ENCODE measurements at regions not wholly inside any gene's neighbourhood (a gene's known extent, or its start where the extent isn't known, plus 50 kb on each side); places are given as distances from the start of the nearest gene placed in this dataset.

- no peak for TF ChIP-seq EZH2phosphoT487 (IDR thresholded peaks at IDR 0.05; ENCODE audit: unreplicated experiment)
- TF ChIP-seq ETS1 (IDR thresholded peaks at IDR 0.05) = no peak
- TF ChIP-seq JUNB (IDR thresholded peaks at IDR 0.05; ENCODE audit: unreplicated experiment) = no peak
- TF ChIP-seq REST (IDR thresholded peaks at IDR 0.05; ENCODE audit: unreplicated experiment) = no peak
These were observed 111.0 kb upstream of the SLC25A48 start (continued) for GRCh38 chr5:135723491-135723890.

GRCh38 chr5:135721548-135722090 lies 112.8 kb upstream of the SLC25A48 start:
- H3K9me3 Mint-ChIP-seq = no peaks in the 10 kb centered on the region
- Histone ChIP-seq H3K9me2 (ENCODE audit: insufficient read depth) (no peaks in the 10 kb centered on the region), H3K27me3 (ENCODE audit: insufficient read depth) (no peaks in the 10 kb centered on the region), H3K4me3 (no peak overlapping the region), H3K27ac (ENCODE audit: low read depth) (no peak overlapping the region), H3K4me1 (ENCODE audit: insufficient read depth) (peaks cover 5% of the 10 kb centered on the region), H2AFZ (no peak overlapping the region; the same call in 1 of the 2 replicates), H3F3A (replicated peaks; ENCODE audit: low read depth) (no peaks in the 10 kb centered on the region), H3K4me2 (no peak overlapping the region), H3K36me3 (ENCODE audit: insufficient read depth) (no peaks in the 10 kb centered on the region), H3K79me2 (replicated peaks; ENCODE audit: insufficient read depth) (no peaks in the 10 kb centered on the region), H4K20me1 (replicated peaks; ENCODE audit: insufficient read depth) (no peaks in the 10 kb centered on the region)
- H3K36me3 Mint-ChIP-seq (ENCODE audit: low read depth) = no peaks in the 10 kb centered on the region
- H3K4me3 Mint-ChIP-seq = no peak overlapping the region
- DNase-seq (ENCODE audit: low spot score) = no peak
- ATAC-seq = peak; percentile 23; the same call in 1 of the 3 replicates
- peaks cover 10% of the 10 kb centered on the region for H3K27me3 Mint-ChIP-seq (ENCODE audit: insufficient read depth, low read depth, poor library complexity)
- H3K4me1 Mint-ChIP-seq = peaks cover 9% of the 10 kb centered on the region; the same call in 2 of the 3 replicates
- no peak overlapping the region for H3K27ac Mint-ChIP-seq
- TF ChIP-seq ZNF462 (CRISPR knock-in tag; IDR thresholded peaks at IDR 0.05) (no peak), CREB1 (CRISPR knock-in tag; IDR thresholded peaks at IDR 0.05; ENCODE audit: low read depth) (no peak), ZNF114 (CRISPR knock-in tag; IDR thresholded peaks at IDR 0.05) (no peak), POLR2AphosphoS5 (IDR thresholded peaks at IDR 0.05; ENCODE audit: low read depth) (no peak), JUNB (IDR thresholded peaks at IDR 0.05; ENCODE audit: unreplicated experiment) (no peak), REST (IDR thresholded peaks at IDR 0.05; ENCODE audit: unreplicated experiment) (no peak), NANOG (IDR thresholded peaks at IDR 0.05; ENCODE audit: borderline replicate concordance) (no peak), STAT1 (IDR thresholded peaks at IDR 0.05; ENCODE audit: unreplicated experiment) (no peak), ZNF331 (CRISPR knock-in tag; IDR thresholded peaks at IDR 0.05; ENCODE audit: low read depth) (no peak)
